HG03064 (cell line): ENCODE measurements at regions not wholly inside any gene's neighbourhood (a gene's known extent, or its start where the extent isn't known, plus 50 kb on each side); places are given as distances from the start of the nearest gene placed in this dataset.
"Not testable (repeated sequence)": the region's sequence is repeated elsewhere in the genome, so short reads cannot be mapped to it uniquely, and the experiment has no call there.

Source experiments
- ATAC-seq: cut with Tn5 transposase; IDR thresholded peaks from one replicate; pipeline ENCODE4 v1.9.1; 2021; ENCODE audit warnings: low read depth; ENCODE audit not compliant: unreplicated experiment

- ATAC-seq = no peak
Observed at GRCh38 chr2:58826795-58827194, 585.7 kb upstream of the FANCL start.

GRCh38 chr2:58812771-58813344, 571.7 kb upstream of the FANCL start:
- ATAC-seq = no peak

- no peak for ATAC-seq
Observed at GRCh38 chr2:58805126-58805525, 564.0 kb upstream of the FANCL start.

GRCh38 chr2:58803192-58803591, 562.1 kb upstream of the FANCL start:
- ATAC-seq = no peak

- ATAC-seq = no peak
Observed at GRCh38 chr2:58800881-58801280, 559.8 kb upstream of the FANCL start.

- ATAC-seq = no peak
Observed at GRCh38 chr2:58798676-58799208, 557.6 kb upstream of the FANCL start.

GRCh38 chr2:58796239-58796910, 555.2 kb upstream of the FANCL start:
- no peak for ATAC-seq

- no peak for ATAC-seq
Observed at GRCh38 chr2:58794916-58795315, 553.8 kb upstream of the FANCL start.

GRCh38 chr2:58794103-58794502, 553.0 kb upstream of the FANCL start:
- ATAC-seq = no peak

GRCh38 chr2:58788402-58788801, 547.3 kb upstream of the FANCL start:
- no peak for ATAC-seq

- no peak for ATAC-seq
Observed at GRCh38 chr2:58770846-58771245, 529.7 kb upstream of the FANCL start.

GRCh38 chr2:58769864-58770234, 528.7 kb upstream of the FANCL start:
- no peak for ATAC-seq

GRCh38 chr2:58769111-58769863, 528.2 kb upstream of the FANCL start:
- no peak for ATAC-seq

GRCh38 chr2:58768715-58769080, 527.6 kb upstream of the FANCL start:
- ATAC-seq = no peak

- no peak for ATAC-seq
Observed at GRCh38 chr2:58767828-58768714, 526.9 kb upstream of the FANCL start.

- no peak for ATAC-seq
Observed at GRCh38 chr2:58764338-58765104, 523.4 kb upstream of the FANCL start.

GRCh38 chr2:58762176-58762781, 521.2 kb upstream of the FANCL start:
- no peak for ATAC-seq

- no peak for ATAC-seq
Observed at GRCh38 chr2:58757971-58758370, 516.8 kb upstream of the FANCL start.

- no peak for ATAC-seq
Observed at GRCh38 chr2:58756336-58756735, 515.2 kb upstream of the FANCL start.

GRCh38 chr2:58752507-58752906, 511.4 kb upstream of the FANCL start:
- ATAC-seq = not testable (repeated sequence)
